ENCODE measurements at regions not wholly inside any gene's neighbourhood (a gene's known extent, or its start where the extent isn't known, plus 50 kb on each side); places are given as distances from the start of the nearest gene placed in this dataset.

- no peak for TF ChIP-seq CTCF (IDR thresholded peaks at IDR 0.05; ENCODE audit: insufficient read depth, low read depth, low read length)
- TF ChIP-seq EZH2 (IDR thresholded peaks at IDR 0.05; ENCODE audit: insufficient read depth, low read length): no peak
Measured at GRCh38 chr11:34827228-34827627, 89.0 kb downstream of the APIP start.

Measured in astrocyte (in vitro differentiated cells and primary cell).